Keratinocyte (primary cell): ENCODE measurements at regions not wholly inside any gene's neighbourhood (a gene's known extent, or its start where the extent isn't known, plus 50 kb on each side); places are given as distances from the start of the nearest gene placed in this dataset.

Source experiments
- DNase-seq: peaks from one replicate; pipeline ENCODE4 v3.0.0-alpha.2; 2011; ENCODE audit warnings: low read depth, missing footprints, low spot score
- FAIRE-seq: peaks from 2 replicates; lab custom pipeline; 2011; peaks lifted over from hg19 to GRCh38; lab: Jason Lieb, UNC
- H2AFZ ChIP-seq: 2 replicates; pipeline ENCODE4 v1.6.0; 2012; ENCODE audit warnings: low read length, control low read depth, inconsistent platforms; ENCODE audit not compliant: control insufficient read depth
- H3K27ac ChIP-seq: 2 replicates; pipeline ENCODE4 v1.5.1; 2011; ENCODE audit warnings: low read length; ENCODE audit not compliant: control insufficient read depth, insufficient read depth
- H3K27me3 ChIP-seq: 3 replicates; pipeline ENCODE4 v1.6.0; 2011; ENCODE audit warnings: low read length; ENCODE audit not compliant: control insufficient read depth, insufficient read depth; ENCODE audit errors: extremely low read depth
- H3K36me3 ChIP-seq, 2 experiments: 2 replicates in 1 of 2; 3 replicates in 1 of 2; pipeline ENCODE4 v1.5.1; 2011; ENCODE audit warnings: low read length in 2 of 2, mild to moderate bottlenecking in 1 of 2; ENCODE audit not compliant: control insufficient read depth in 2 of 2, insufficient read depth in 2 of 2; ENCODE audit errors: extremely low read depth in 1 of 2
- H3K4me1 ChIP-seq: 3 replicates; pipeline ENCODE4 v1.5.1; 2011; ENCODE audit warnings: low read length; ENCODE audit not compliant: control insufficient read depth, insufficient read depth; ENCODE audit errors: extremely low read depth
- H3K4me2 ChIP-seq: 3 replicates; pipeline ENCODE4 v1.6.0; 2011; ENCODE audit warnings: low read depth, low read length; ENCODE audit not compliant: control insufficient read depth, insufficient read depth; ENCODE audit errors: extremely low read depth
- H3K4me3 ChIP-seq, 3 experiments: fragments of 200-600 bp in 1 of 3; sonication (generic) in 1 of 3; 2 replicates in 2 of 3; 3 replicates in 1 of 3; pipeline ENCODE4 v1.5.1; 2011 to 2016; ENCODE audit warnings: low read length in 3 of 3, mild to moderate bottlenecking in 3 of 3, control low read depth in 2 of 3, inconsistent platforms in 1 of 3, low read depth in 1 of 3, mixed read lengths in 1 of 3, mixed run types in 1 of 3, moderate library complexity in 1 of 3; ENCODE audit not compliant: control insufficient read depth in 2 of 3, insufficient read depth in 2 of 3; ENCODE audit errors: extremely low read depth in 1 of 3
- H3K79me2 ChIP-seq: 2 replicates; pipeline ENCODE4 v1.6.0; 2012; ENCODE audit warnings: low read length; ENCODE audit not compliant: control insufficient read depth, insufficient read depth
- H3K9ac ChIP-seq: 3 replicates; pipeline ENCODE4 v1.6.0; 2011; ENCODE audit warnings: low read length; ENCODE audit not compliant: control insufficient read depth, insufficient read depth; ENCODE audit errors: extremely low read depth
- H3K9me1 ChIP-seq: 3 replicates; pipeline ENCODE4 v1.6.0; 2011; ENCODE audit warnings: low read length; ENCODE audit not compliant: control insufficient read depth, insufficient read depth; ENCODE audit errors: extremely low read depth
- H3K9me3 ChIP-seq: 2 replicates; pipeline ENCODE4 v1.5.1; 2012; ENCODE audit warnings: low read depth, low read length; ENCODE audit not compliant: control insufficient read depth
- H4K20me1 ChIP-seq: 3 replicates; pipeline ENCODE4 v1.6.0; 2011; ENCODE audit warnings: low read length; ENCODE audit not compliant: control insufficient read depth, insufficient read depth; ENCODE audit errors: extremely low read depth
- EZH2 ChIP-seq: IDR thresholded peaks from one replicate; pipeline ENCODE4 v1.6.1; 2012; ENCODE audit warnings: inconsistent platforms, mild to moderate bottlenecking, low read length, moderate library complexity
- dilution Hi-C: fragments of 300-500 bp; cut with MboI; formaldehyde crosslinking; loops from one replicate; pipeline ENCODE4 v1.7.0; 2020; ENCODE audit warnings: low sequenced_read_pairs; ENCODE audit not compliant: extremely low pct_ligation_motif_present
- TF ChIP-seq, protein P1 (sequence below), 3 experiments: IDR thresholded peaks in 1 of 3; conservative IDR thresholded peaks in 1 of 3; optimal IDR thresholded peaks in 1 of 3; 2 replicates in 2 of 3; 3 replicates in 1 of 3; pipeline versions ENCODE3 to v1.5.1; 2011; ENCODE audit warnings: low read length in 3 of 3, mild to moderate bottlenecking in 3 of 3, moderate library complexity in 2 of 3, control low read depth in 1 of 3, inconsistent platforms in 1 of 3; ENCODE audit not compliant: insufficient read depth in 2 of 3; ENCODE audit errors: extremely low read depth in 1 of 3

DNA sequence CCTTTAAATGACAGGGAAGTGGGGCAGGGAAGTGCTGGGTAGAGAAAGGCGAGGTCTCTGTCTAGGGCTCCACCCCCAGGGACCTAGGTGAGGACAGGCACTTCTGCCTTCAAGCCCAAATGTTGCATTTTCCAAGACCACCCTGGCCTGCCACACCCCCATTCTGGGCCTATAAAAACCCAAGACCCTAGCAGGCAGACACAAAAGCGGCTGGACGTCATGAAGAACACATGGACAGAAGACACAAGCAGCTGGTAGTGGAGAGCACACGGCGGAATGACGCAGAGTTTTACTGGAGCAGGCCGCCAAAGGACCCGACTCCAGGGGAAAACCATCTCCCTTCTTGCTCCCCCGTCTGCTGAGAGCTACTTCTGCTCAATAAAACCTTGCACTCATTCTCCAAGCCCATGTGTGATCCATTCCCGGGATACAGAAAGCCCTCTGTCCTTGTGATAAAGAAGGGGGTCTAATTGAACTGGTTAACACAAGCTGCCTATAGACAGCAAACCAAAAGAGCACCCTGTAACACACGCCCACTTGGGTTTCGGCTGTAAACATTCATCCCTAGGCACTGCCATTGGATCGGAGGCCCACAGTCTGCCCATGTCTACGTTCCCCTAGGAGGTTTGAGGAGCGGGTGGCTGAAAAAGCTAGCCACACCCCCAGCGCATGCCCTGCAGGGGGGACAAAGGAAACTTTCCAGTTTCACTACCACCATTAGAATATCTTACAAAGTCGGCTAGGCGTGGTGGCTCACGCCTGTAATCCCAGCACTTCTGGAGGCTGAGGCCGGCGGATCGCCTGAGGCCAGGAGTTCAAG, 622.2 kb upstream of the SALL1 start:
- no peaks in the 10 kb centered on the region for H3K36me3 ChIP-seq
- H3K9me3 ChIP-seq = no peaks in the 10 kb centered on the region
- H2AFZ ChIP-seq = no peak overlapping the region
- no peaks in the 10 kb centered on the region for H3K9me1 ChIP-seq
- H3K9ac ChIP-seq = no peak overlapping the region
- H3K4me2 ChIP-seq = no peak overlapping the region
- no peaks in the 10 kb centered on the region for H3K4me1 ChIP-seq
- no peaks in the 10 kb centered on the region for H3K27me3 ChIP-seq
- FAIRE-seq (no peak), DNase-seq (no peak)
- no peak overlapping the region for H3K27ac ChIP-seq
- dilution Hi-C loops = no loop called here
- H3K79me2 ChIP-seq = no peaks in the 10 kb centered on the region
- no peak for TF ChIP-seq EZH2
- TF ChIP-seq, protein P1, sequence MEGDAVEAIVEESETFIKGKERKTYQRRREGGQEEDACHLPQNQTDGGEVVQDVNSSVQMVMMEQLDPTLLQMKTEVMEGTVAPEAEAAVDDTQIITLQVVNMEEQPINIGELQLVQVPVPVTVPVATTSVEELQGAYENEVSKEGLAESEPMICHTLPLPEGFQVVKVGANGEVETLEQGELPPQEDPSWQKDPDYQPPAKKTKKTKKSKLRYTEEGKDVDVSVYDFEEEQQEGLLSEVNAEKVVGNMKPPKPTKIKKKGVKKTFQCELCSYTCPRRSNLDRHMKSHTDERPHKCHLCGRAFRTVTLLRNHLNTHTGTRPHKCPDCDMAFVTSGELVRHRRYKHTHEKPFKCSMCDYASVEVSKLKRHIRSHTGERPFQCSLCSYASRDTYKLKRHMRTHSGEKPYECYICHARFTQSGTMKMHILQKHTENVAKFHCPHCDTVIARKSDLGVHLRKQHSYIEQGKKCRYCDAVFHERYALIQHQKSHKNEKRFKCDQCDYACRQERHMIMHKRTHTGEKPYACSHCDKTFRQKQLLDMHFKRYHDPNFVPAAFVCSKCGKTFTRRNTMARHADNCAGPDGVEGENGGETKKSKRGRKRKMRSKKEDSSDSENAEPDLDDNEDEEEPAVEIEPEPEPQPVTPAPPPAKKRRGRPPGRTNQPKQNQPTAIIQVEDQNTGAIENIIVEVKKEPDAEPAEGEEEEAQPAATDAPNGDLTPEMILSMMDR (optimal IDR thresholded peaks at IDR 0.05 in 1 of 3, IDR thresholded peaks at IDR 0.05 in 1 of 3, conservative IDR thresholded peaks at IDR 0.05 in 1 of 3; ENCODE audit: extremely low read depth in 1 of 3, insufficient read depth in 2 of 3, low read length in 3 of 3) = no peak
- H4K20me1 ChIP-seq = no peaks in the 10 kb centered on the region
- H3K4me3 ChIP-seq = no peak overlapping the region

DNA sequence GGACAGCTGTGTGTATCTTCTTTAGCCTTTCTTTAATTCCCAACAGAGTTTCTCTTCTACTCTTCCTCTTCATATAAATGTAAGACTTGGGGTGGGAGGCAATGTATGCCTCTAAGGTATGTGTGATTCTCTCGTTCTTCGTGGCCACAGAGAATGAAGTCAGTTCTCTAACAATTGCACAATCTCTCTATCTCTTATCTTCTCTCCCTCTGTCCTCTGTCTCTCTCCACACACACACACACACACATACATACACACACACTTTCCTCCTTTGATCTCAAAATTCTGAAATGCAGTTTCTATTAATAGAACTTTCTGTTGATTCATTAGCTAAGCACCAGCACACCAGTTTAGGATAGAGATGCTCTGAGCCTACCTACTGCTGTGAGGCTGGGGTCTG, 615.7 kb upstream of the SALL1 start:
- H3K9me1 ChIP-seq = no peaks in the 10 kb centered on the region
- H4K20me1 ChIP-seq = no peaks in the 10 kb centered on the region
- no peaks in the 10 kb centered on the region for H3K4me1 ChIP-seq
- TF ChIP-seq, protein P1 (optimal IDR thresholded peaks at IDR 0.05 in 1 of 3, IDR thresholded peaks at IDR 0.05 in 1 of 3, conservative IDR thresholded peaks at IDR 0.05 in 1 of 3; ENCODE audit: extremely low read depth in 1 of 3, insufficient read depth in 2 of 3, low read length in 3 of 3) = no peak
- no peak for TF ChIP-seq EZH2
- FAIRE-seq (no peak), DNase-seq (no peak)
- no peak overlapping the region for H3K4me2 ChIP-seq
- peaks cover 4% of the 10 kb centered on the region for H3K27me3 ChIP-seq
- H3K27ac ChIP-seq = no peak overlapping the region
- no peaks in the 10 kb centered on the region for H3K9me3 ChIP-seq
- dilution Hi-C loops = no loop called here
- no peak overlapping the region for H2AFZ ChIP-seq
- no peaks in the 10 kb centered on the region for H3K79me2 ChIP-seq
- no peak overlapping the region for H3K9ac ChIP-seq
- no peak overlapping the region for H3K4me3 ChIP-seq
- H3K36me3 ChIP-seq = no peaks in the 10 kb centered on the region
